ENCODE measurements at regions not wholly inside any gene's neighbourhood (a gene's known extent, or its start where the extent isn't known, plus 50 kb on each side); places are given as distances from the start of the nearest gene placed in this dataset.
A peak's percentile ranks its signal among the peaks of the same experiment; 100 is the strongest.

GRCh38 chr3:86175593-86176444 lies 815.1 kb downstream of the VGLL3 start (continued):
- no peak for TF ChIP-seq CTCF (IDR thresholded peaks at IDR 0.05)

- Histone ChIP-seq H3K27ac (no peak overlapping the region), H3K4me2 (no peak overlapping the region), H3K9me3 (no peaks in the 10 kb centered on the region), H3K4me3 (no peak overlapping the region), H3K4me1 (no peaks in the 10 kb centered on the region)
- DNase-seq (ENCODE audit: low read depth in 1 of 2, low spot score in 1 of 2) (no peak), FAIRE-seq (no peak), ATAC-seq (no peak)
- 19% methylated on average over 3 of the region's 3 CpGs for WGBS (ENCODE audit: missing lambda C conversion rate)
- POLR2A ChIA-PET: no interaction called here
- CTCF ChIA-PET: no interaction called here
- TF ChIP-seq SMC3 (IDR thresholded peaks at IDR 0.05) (no peak), CHD4 (IDR thresholded peaks at IDR 0.05; ENCODE audit: borderline replicate concordance) (no peak), HOXB13 (CRISPR knock-in tag; IDR thresholded peaks at IDR 0.05; ENCODE audit: low read depth) (no peak)
These were observed 815.9 kb downstream of the VGLL3 start for GRCh38 chr3:86175051-86175536.

- H3K4me2 ChIP-seq: no peak overlapping the region
- CTCF ChIA-PET: no interaction called here
- FAIRE-seq (no peak), ATAC-seq (peak in 1 of 2 experiments; percentile 23; a peak in 3 of 6 replicates), DNase-seq (ENCODE audit: low read depth in 1 of 2, low spot score in 1 of 2) (no peak)
- TF ChIP-seq CBX8 (IDR thresholded peaks at IDR 0.05) (no peak), SMC3 (IDR thresholded peaks at IDR 0.05) (no peak), NR3C1 (IDR thresholded peaks at IDR 0.05) (no peak), TFCP2L1 (CRISPR knock-in tag; IDR thresholded peaks at IDR 0.05) (no peak), HOXA7 (CRISPR knock-in tag; IDR thresholded peaks at IDR 0.05) (no peak), NFE2L2 (conservative IDR thresholded peaks at IDR 0.05; ENCODE audit: low read length) (no peak), ZSCAN20 (CRISPR knock-in tag; IDR thresholded peaks at IDR 0.05) (no peak), MAX (IDR thresholded peaks at IDR 0.05) (no peak), MAZ (IDR thresholded peaks at IDR 0.05; ENCODE audit: borderline replicate concordance, low read depth, low read length) (no peak), BHLHE40 (IDR thresholded peaks at IDR 0.05; ENCODE audit: low read depth, low read length) (no peak), HOXB13 (CRISPR knock-in tag; IDR thresholded peaks at IDR 0.05; ENCODE audit: low read depth) (no peak), EHF (CRISPR knock-in tag; IDR thresholded peaks at IDR 0.05) (no peak), ESRRA (IDR thresholded peaks at IDR 0.05; ENCODE audit: borderline replicate concordance, low read length) (no peak), CHD4 (IDR thresholded peaks at IDR 0.05; ENCODE audit: borderline replicate concordance) (no peak), JUN (IDR thresholded peaks at IDR 0.05) (no peak), EP300 (IDR thresholded peaks at IDR 0.05) (no peak), KDM1A (IDR thresholded peaks at IDR 0.05; ENCODE audit: low read depth) (no peak), ZC3H11A (IDR thresholded peaks at IDR 0.05) (no peak), HDAC2 (IDR thresholded peaks at IDR 0.05) (no peak)
- TF ChIP-seq, protein P1, sequence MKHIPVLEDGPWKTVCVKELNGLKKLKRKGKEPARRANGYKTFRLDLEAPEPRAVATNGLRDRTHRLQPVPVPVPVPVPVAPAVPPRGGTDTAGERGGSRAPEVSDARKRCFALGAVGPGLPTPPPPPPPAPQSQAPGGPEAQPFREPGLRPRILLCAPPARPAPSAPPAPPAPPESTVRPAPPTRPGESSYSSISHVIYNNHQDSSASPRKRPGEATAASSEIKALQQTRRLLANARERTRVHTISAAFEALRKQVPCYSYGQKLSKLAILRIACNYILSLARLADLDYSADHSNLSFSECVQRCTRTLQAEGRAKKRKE (CRISPR knock-in tag; IDR thresholded peaks at IDR 0.05; ENCODE audit: low read depth): no peak
- POLR2A ChIA-PET: no interaction called here
- H3K9me3 ChIP-seq: no peaks in the 10 kb centered on the region
- H3K4me3 ChIP-seq: no peak overlapping the region
- H3K27ac ChIP-seq: no peak overlapping the region
- H3K4me1 ChIP-seq: no peaks in the 10 kb centered on the region
- 28% methylated on average over 3 of the region's 3 CpGs for WGBS (ENCODE audit: missing lambda C conversion rate)
These were observed 817.5 kb downstream of the VGLL3 start for GRCh38 chr3:86173401-86173800.

Data from A549 (cell line).